Breast epithelium (tissue), 3 donors: ENCODE measurements at regions not wholly inside any gene's neighbourhood (a gene's known extent, or its start where the extent isn't known, plus 50 kb on each side); places are given as distances from the start of the nearest gene placed in this dataset.

Source experiments
- CTCF ChIP-seq, 3 donors: fragments of 450-650 bp; IDR thresholded peaks; one replicate each; pipeline ENCODE4 v1.5.1; 2016 to 2017; ENCODE audit warnings: antibody characterized with exemption in 3 of 3, mild to moderate bottlenecking in 3 of 3, moderate library complexity in 3 of 3
- POLR2AphosphoS5 ChIP-seq, 3 donors: sonication (generic); formaldehyde crosslinking; IDR thresholded peaks; one replicate each; pipeline ENCODE4 v1.6.1; 2017; ENCODE audit warnings: antibody characterized with exemption in 3 of 3

GRCh38 chr10:8146650-8147049 lies 92.2 kb downstream of the GATA3 start:
- TF ChIP-seq POLR2AphosphoS5 (IDR thresholded peaks at IDR 0.05) (no peak), CTCF (IDR thresholded peaks at IDR 0.05) (no peak)
